Neural cell (in vitro differentiated cells): ENCODE measurements at regions not wholly inside any gene's neighbourhood (a gene's known extent, or its start where the extent isn't known, plus 50 kb on each side); places are given as distances from the start of the nearest gene placed in this dataset.

ENCODE experiments used
- H2AFZ ChIP-seq: fragments of 200-600, 300-800 bp; sonication (generic), shearing (Covaris generic); 2 replicates; pipeline ENCODE4 v1.6.0; 2014; ENCODE audit warnings: low read depth, mild to moderate bottlenecking, antibody characterized with exemption, low read length, moderate library complexity
- H3F3A ChIP-seq: fragments of 200-600 bp; shearing (Covaris generic); 2 replicates; pipeline ENCODE4 v1.6.1; 2016; ENCODE audit warnings: mild to moderate bottlenecking, moderate library complexity, mixed read lengths, antibody characterized with exemption, low read length; ENCODE audit not compliant: insufficient read depth, poor library complexity, severe bottlenecking
- H3K27ac ChIP-seq: fragments of 200-600, 300-800 bp; sonication (generic), shearing (Covaris generic); 2 replicates; pipeline ENCODE4 v1.5.1; 2014; ENCODE audit warnings: mild to moderate bottlenecking, low read length, moderate library complexity
- H3K27me3 ChIP-seq: fragments of 300-800, 200-600 bp; sonication (generic), shearing (Covaris generic); 2 replicates; pipeline ENCODE4 v1.6.0; 2014; ENCODE audit warnings: mild to moderate bottlenecking, low read depth, low read length, moderate library complexity; ENCODE audit not compliant: insufficient read depth
- H3K36me3 ChIP-seq: fragments of 300-800, 200-600 bp; sonication (generic), shearing (Covaris generic); 2 replicates; pipeline ENCODE4 v1.5.1; 2014; ENCODE audit warnings: mild to moderate bottlenecking, antibody characterized with exemption, low read length, moderate library complexity; ENCODE audit not compliant: insufficient read depth
- H3K4me2 ChIP-seq: fragments of 300-800, 200-600 bp; sonication (generic), shearing (Covaris generic); 2 replicates; pipeline ENCODE4 v1.6.0; 2014; ENCODE audit warnings: mild to moderate bottlenecking, low read length
- H3K4me3 ChIP-seq: fragments of 300-800, 200-600 bp; sonication (generic), shearing (Covaris generic); 2 replicates; pipeline ENCODE4 v1.5.1; 2014; ENCODE audit warnings: mild to moderate bottlenecking, low read length, moderate library complexity
- H3K79me2 ChIP-seq: fragments of 200-600 bp; shearing (Covaris generic); replicated peaks from 2 replicates; pipeline ENCODE4 v1.6.0; 2014; ENCODE audit warnings: mild to moderate bottlenecking, low read length, moderate library complexity; ENCODE audit not compliant: insufficient read depth
- H3K9ac ChIP-seq: fragments of 300-800, 200-600 bp; sonication (generic), shearing (Covaris generic); 2 replicates; pipeline ENCODE4 v1.6.1; 2016; ENCODE audit warnings: mild to moderate bottlenecking, low read length, mixed read lengths
- H3K9me2 ChIP-seq: fragments of 200-600 bp; shearing (Covaris generic); 2 replicates; pipeline ENCODE4 v1.6.1; 2016; ENCODE audit warnings: mild to moderate bottlenecking, low read length, mixed read lengths; ENCODE audit not compliant: insufficient read depth
- H3K9me3 ChIP-seq: fragments of 200-600, 300-800 bp; sonication (generic), shearing (Covaris generic); 2 replicates; pipeline ENCODE4 v1.6.1; 2016; ENCODE audit warnings: mild to moderate bottlenecking, mixed run types, low read length, moderate library complexity, mixed read lengths
- H4K20me1 ChIP-seq: fragments of 200-600 bp; shearing (Covaris generic); 2 replicates; pipeline ENCODE4 v1.6.1; 2016; ENCODE audit warnings: mild to moderate bottlenecking, mixed run types; ENCODE audit not compliant: insufficient read depth
- CTCF ChIP-seq: fragments of 450-650 bp; IDR thresholded peaks from 2 replicates; pipeline ENCODE4 v1.5.1; 2014; ENCODE audit warnings: antibody characterized with exemption, mild to moderate bottlenecking, moderate library complexity; ENCODE audit not compliant: poor library complexity, severe bottlenecking
- EP300 ChIP-seq: fragments of 450-650 bp; conservative IDR thresholded peaks from 2 replicates; pipeline ENCODE4 v1.6.1; 2014; ENCODE audit warnings: antibody characterized with exemption, mild to moderate bottlenecking, moderate library complexity; ENCODE audit not compliant: poor library complexity, severe bottlenecking
- EZH2 ChIP-seq: fragments of 200-600, 300-800 bp; shearing (Covaris generic), sonication (generic); IDR thresholded peaks from 2 replicates; pipeline ENCODE4 v1.6.1; 2014; ENCODE audit warnings: antibody characterized with exemption, low read length, borderline replicate concordance, mild to moderate bottlenecking; ENCODE audit not compliant: insufficient read depth, poor library complexity, severe bottlenecking
- MXI1 ChIP-seq: fragments of 450-650 bp; conservative IDR thresholded peaks from 2 replicates; pipeline ENCODE4 v1.6.1; 2014; ENCODE audit warnings: antibody characterized with exemption, mild to moderate bottlenecking; ENCODE audit not compliant: poor library complexity, severe bottlenecking
- POLR2AphosphoS5 ChIP-seq: IDR thresholded peaks from 2 replicates; pipeline ENCODE4 v1.6.1; 2012
- RAD21 ChIP-seq: fragments of 450-650 bp; conservative IDR thresholded peaks from 2 replicates; pipeline ENCODE4 v1.6.1; 2014; ENCODE audit warnings: antibody characterized with exemption, mild to moderate bottlenecking, moderate library complexity
- REST ChIP-seq: IDR thresholded peaks from 2 replicates; pipeline ENCODE4 v1.6.1; 2012; ENCODE audit warnings: borderline replicate concordance
- SMC3 ChIP-seq: fragments of 450-650 bp; conservative IDR thresholded peaks from 2 replicates; pipeline ENCODE4 v1.6.1; 2014; ENCODE audit warnings: antibody characterized with exemption, mild to moderate bottlenecking, moderate library complexity; ENCODE audit not compliant: poor library complexity
- TAF1 ChIP-seq: IDR thresholded peaks from 2 replicates; pipeline ENCODE4 v1.6.1; 2012; ENCODE audit warnings: low read depth

GRCh38 chr11:45092901-45093760 lies 53.3 kb upstream of the PRDM11 start:
- Histone ChIP-seq H3K9ac (no peak overlapping the region), H3K36me3 (no peaks in the 10 kb centered on the region), H3K9me3 (no peaks in the 10 kb centered on the region), H3F3A (no peaks in the 10 kb centered on the region), H3K4me3 (no peak overlapping the region), H3K9me2 (no peaks in the 10 kb centered on the region), H3K4me2 (no peak overlapping the region), H3K79me2 (no peaks in the 10 kb centered on the region), H3K27ac (no peak overlapping the region), H2AFZ (no peak overlapping the region), H4K20me1 (no peaks in the 10 kb centered on the region), H3K27me3 (no peaks in the 10 kb centered on the region)
- TF ChIP-seq EZH2 (no peak), REST (peak; percentile 17), CTCF (no peak), SMC3 (no peak)

GRCh38 chr11:45093761-45094455 lies 52.5 kb upstream of the PRDM11 start:
- H3K36me3 ChIP-seq = no peaks in the 10 kb centered on the region
- H3F3A ChIP-seq = no peaks in the 10 kb centered on the region
- no peaks in the 10 kb centered on the region for H3K79me2 ChIP-seq
- H3K4me3 ChIP-seq = no peak overlapping the region
- no peak overlapping the region for H3K4me2 ChIP-seq
- no peak overlapping the region for H2AFZ ChIP-seq
- no peaks in the 10 kb centered on the region for H3K9me3 ChIP-seq
- H3K27me3 ChIP-seq = no peaks in the 10 kb centered on the region
- no peak for TF ChIP-seq SMC3
- no peak for TF ChIP-seq CTCF
- TF ChIP-seq POLR2AphosphoS5 = no peak
- no peak for TF ChIP-seq MXI1
- no peak for TF ChIP-seq RAD21
- TF ChIP-seq EZH2 = no peak
- TF ChIP-seq EP300 = no peak
- no peak for TF ChIP-seq REST
- TF ChIP-seq TAF1 = no peak
- H3K27ac ChIP-seq = no peak overlapping the region
- H4K20me1 ChIP-seq = no peaks in the 10 kb centered on the region
- H3K9me2 ChIP-seq = no peaks in the 10 kb centered on the region
- no peak overlapping the region for H3K9ac ChIP-seq
